PC-3 (cell line): ENCODE measurements at regions not wholly inside any gene's neighbourhood (a gene's known extent, or its start where the extent isn't known, plus 50 kb on each side); places are given as distances from the start of the nearest gene placed in this dataset.
A peak's percentile ranks its signal among the peaks of the same experiment; 100 is the strongest.

Source experiments
- ATAC-seq: fragments of 200-7000 bp; cut with Tn5 transposase; 2 replicates; pipeline ENCODE4 v1.9.1; 2020; ENCODE audit warnings: mild to moderate bottlenecking, moderate library complexity
- BruUV-seq: library from RNA; stranded (reverse); fragments of 400-500 nt; replicated peaks from 2 replicates; lab custom pipeline; 2021; lab: Mats Ljungman, UMichigan
- CTCF ChIA-PET: fragments of 300-600 bp; sonication (Branson Sonifier 250); formaldehyde crosslinking; loops from one replicate; lab custom pipeline; 2022; ENCODE audit warnings: antibody characterized with exemption; lab: Charles Lee
- POLR2A ChIA-PET: fragments of 300-600 bp; sonication (Branson Sonifier 250); formaldehyde crosslinking; loops from one replicate; lab custom pipeline; 2022; ENCODE audit warnings: antibody characterized with exemption; ENCODE audit not compliant: unreplicated experiment; lab: Charles Lee
- DNase-seq: peaks from one replicate; pipeline ENCODE4 v3.0.0-alpha.2; 2015
- H2AFZ ChIP-seq: fragments of 300-600 bp; sonication (generic); 2 replicates; pipeline ENCODE4 v1.6.0; 2016; ENCODE audit warnings: antibody characterized with exemption, low read length
- H3F3A ChIP-seq: fragments of 300-600 bp; sonication (generic); one replicate; pipeline ENCODE4 v1.6.0; 2017; ENCODE audit warnings: antibody characterized with exemption, low read length, control low read depth, mild to moderate bottlenecking; ENCODE audit not compliant: unreplicated experiment
- H3K27ac ChIP-seq: fragments of 300-600 bp; sonication (generic); 2 replicates; pipeline ENCODE4 v1.5.1; 2016; ENCODE audit warnings: mild to moderate bottlenecking, low read length
- H3K27me3 ChIP-seq: fragments of 300-600 bp; sonication (generic); 2 replicates; pipeline ENCODE4 v1.6.1; 2016; ENCODE audit warnings: low read length, mixed read lengths
- H3K36me3 ChIP-seq: fragments of 300-600 bp; sonication (generic); 2 replicates; pipeline ENCODE4 v1.6.1; 2016; ENCODE audit warnings: low read depth, mixed run types, low read length, mixed read lengths
- H3K4me1 ChIP-seq: fragments of 300-600 bp; sonication (generic); 2 replicates; pipeline ENCODE4 v1.5.1; 2016; ENCODE audit warnings: low read length; ENCODE audit not compliant: insufficient read depth
- H3K4me2 ChIP-seq: fragments of 300-600 bp; sonication (generic); 2 replicates; pipeline ENCODE4 v1.6.0; 2016; ENCODE audit warnings: low read length
- H3K4me3 ChIP-seq: fragments of 300-600 bp; sonication (generic); 2 replicates; pipeline ENCODE4 v1.5.1; 2016; ENCODE audit warnings: mild to moderate bottlenecking, low read length, mixed read lengths
- H3K79me2 ChIP-seq: fragments of 300-600 bp; sonication (generic); 2 replicates; pipeline ENCODE4 v1.6.1; 2017; ENCODE audit warnings: low read length, mixed read lengths
- H3K9ac ChIP-seq: fragments of 300-600 bp; sonication (generic); 2 replicates; pipeline ENCODE4 v1.6.0; 2016; ENCODE audit warnings: mild to moderate bottlenecking, low read length
- H3K9me2 ChIP-seq: fragments of 300-600 bp; sonication (generic); replicated peaks from 2 replicates; pipeline ENCODE4 v1.6.1; 2016; ENCODE audit warnings: mixed run types, low read length, mixed read lengths
- H3K9me3 ChIP-seq: fragments of 300-600 bp; sonication (generic); 2 replicates; pipeline ENCODE4 v1.6.1; 2016; ENCODE audit warnings: low read length, mixed read lengths
- H4K20me1 ChIP-seq: fragments of 300-600 bp; sonication (generic); 2 replicates; pipeline ENCODE4 v1.6.1; 2016; ENCODE audit warnings: low read length, mixed read lengths
- CTCF ChIP-seq: fragments of 300-600 bp; sonication (generic); conservative IDR thresholded peaks from 2 replicates; pipeline ENCODE4 v1.5.1; 2017; ENCODE audit warnings: antibody characterized with exemption, low read depth, mild to moderate bottlenecking, low read length
- EZH2 ChIP-seq: fragments of 300-600 bp; sonication (generic); IDR thresholded peaks from one replicate; pipeline ENCODE4 v1.6.1; 2017; ENCODE audit warnings: antibody characterized with exemption, mild to moderate bottlenecking, low read length; ENCODE audit not compliant: unreplicated experiment
- EZH2phosphoT487 ChIP-seq: fragments of 300-600 bp; sonication (generic); IDR thresholded peaks from 2 replicates; pipeline ENCODE4 v1.6.1; 2018; ENCODE audit warnings: mild to moderate bottlenecking, antibody characterized with exemption, low read length, borderline replicate concordance
- intact Hi-C: fragments of 100-400 bp; cut with micrococcal nuclease; formaldehyde crosslinking; loops from 2 replicates; pipeline ENCODE4 v1.9.0; 2023

- Histone ChIP-seq H3K9me2 (no peaks in the 10 kb centered on the region), H2AFZ (no peak overlapping the region), H3K4me1 (peaks cover 41% of the 10 kb centered on the region), H3K4me2 (no peak overlapping the region), H3K36me3 (no peaks in the 10 kb centered on the region), H3K4me3 (no peak overlapping the region), H3F3A (peaks cover 9% of the 10 kb centered on the region), H3K9me3 (no peaks in the 10 kb centered on the region), H3K27ac (no peak overlapping the region), H3K79me2 (0 out of 2 replicates have a peak, but pooled peaks cover 4% of the 10 kb centered on the region), H3K27me3 (no peaks in the 10 kb centered on the region), H3K9ac (no peak overlapping the region), H4K20me1 (no peaks in the 10 kb centered on the region)
- TF ChIP-seq EZH2 (no peak), CTCF (no peak), EZH2phosphoT487 (no peak)
- BruUV-seq = no TSS peak
- DNase-seq (no peak), ATAC-seq (no peak)
- ChIA-PET CTCF (no interaction called here), POLR2A (no interaction called here)
- intact Hi-C loops = no loop called here
These were observed 148.2 kb downstream of the NECTIN1 start for GRCh38 chr11:119580751-119581150.

GRCh38 chr11:119580081-119580480, 148.9 kb downstream of the NECTIN1 start:
- H3K4me3 ChIP-seq = no peak overlapping the region
- intact Hi-C loops = no loop called here
- H3K36me3 ChIP-seq = no peaks in the 10 kb centered on the region
- H3K9ac ChIP-seq = no peak overlapping the region
- H3F3A ChIP-seq = peaks cover 9% of the 10 kb centered on the region
- peaks cover 34% of the 10 kb centered on the region for H3K4me1 ChIP-seq
- no TSS peak for BruUV-seq
- POLR2A ChIA-PET = no interaction called here
- no peaks in the 10 kb centered on the region for H3K9me2 ChIP-seq
- TF ChIP-seq CTCF = no peak
- TF ChIP-seq EZH2 = no peak
- no peak for TF ChIP-seq EZH2phosphoT487
- no peaks in the 10 kb centered on the region for H3K27me3 ChIP-seq
- 0 out of 2 replicates have a peak, but pooled peaks cover 2% of the 10 kb centered on the region for H3K79me2 ChIP-seq
- no peak overlapping the region for H3K4me2 ChIP-seq
- no peak overlapping the region for H3K27ac ChIP-seq
- no peak for DNase-seq
- H3K9me3 ChIP-seq = no peaks in the 10 kb centered on the region
- H4K20me1 ChIP-seq = no peaks in the 10 kb centered on the region
- CTCF ChIA-PET = no interaction called here
- no peak for ATAC-seq
- no peak overlapping the region for H2AFZ ChIP-seq

GRCh38 chr11:119578521-119579191, 150.3 kb downstream of the NECTIN1 start:
- DNase-seq = peak; percentile 92
- Histone ChIP-seq H3K27ac (peak overlapping the region; percentile 78), H3K9me3 (no peaks in the 10 kb centered on the region), H3K9me2 (no peaks in the 10 kb centered on the region), H4K20me1 (no peaks in the 10 kb centered on the region), H3K27me3 (no peaks in the 10 kb centered on the region), H2AFZ (peak overlapping the region; percentile 7; the same call in 1 of the 2 replicates), H3K4me2 (peak overlapping the region; percentile 46), H3K36me3 (no peaks in the 10 kb centered on the region), H3K9ac (no peak overlapping the region), H3K4me3 (no peak overlapping the region), H3F3A (peaks cover 9% of the 10 kb centered on the region), H3K79me2 (no peaks in the 10 kb centered on the region), H3K4me1 (peaks cover 21% of the 10 kb centered on the region)
- intact Hi-C loops = no loop called here
- CTCF ChIA-PET = interaction anchor here (0.7 to 1.4 kb wide), 4 partner anchors 45 to 257 kb away, joined by 3 to 4 read pairs (median 4); partner anchors contain the start of gene NECTIN1
- TF ChIP-seq CTCF = no peak
- TF ChIP-seq EZH2 = no peak
- no peak for TF ChIP-seq EZH2phosphoT487
- POLR2A ChIA-PET = interaction anchor here (0.5 to 0.6 kb wide), 2 partner anchors 240 to 550 kb away, joined by 5 to 11 read pairs; no protein-coding TSS in a partner anchor
- no TSS peak for BruUV-seq
- ATAC-seq = peak; percentile 94
